B cell (primary cell): ENCODE measurements at regions not wholly inside any gene's neighbourhood (a gene's known extent, or its start where the extent isn't known, plus 50 kb on each side); places are given as distances from the start of the nearest gene placed in this dataset.

ENCODE experiments used
- ATAC-seq: fragments of 200-7000 bp; cut with Tn5 transposase; one replicate; pipeline ENCODE4 v1.10.0; 2021; ENCODE audit warnings: low read depth, mild to moderate bottlenecking, moderate number of reproducible peaks, moderate library complexity
- CTCF ChIA-PET: fragments of 350-600 bp; sonication (Branson Sonifier 250); formaldehyde crosslinking; loops from one replicate; lab custom pipeline; 2021; ENCODE audit warnings: antibody characterized with exemption, inconsistent platforms; lab: Charles Lee
- POLR2A ChIA-PET: fragments of 350-600 bp; sonication (Branson Sonifier 250); formaldehyde crosslinking; loops from one replicate; lab custom pipeline; 2021; ENCODE audit warnings: antibody characterized with exemption; lab: Charles Lee
- DNase-seq: peaks from one replicate; pipeline ENCODE4 v3.0.0; 2013
- H2AFZ ChIP-seq: 2 replicates; pipeline ENCODE4 v1.6.1; 2012; ENCODE audit warnings: mild to moderate bottlenecking, low read depth, low read length; ENCODE audit not compliant: insufficient read depth, poor library complexity, severe bottlenecking
- H3K27ac ChIP-seq, 2 donors: 1 replicate in 1 of 2; 2 replicates in 1 of 2; pipeline ENCODE4 v1.5.1; 2012 to 2013; ENCODE audit warnings: low read length in 2 of 2, mild to moderate bottlenecking in 2 of 2, moderate library complexity in 1 of 2
- H3K27me3 ChIP-seq, 4 experiments: fragments of 200-600 bp in 1 of 4; sonication (generic) in 1 of 4; replicated peaks in 1 of 4; 1 replicate in 2 of 4; 2 replicates in 2 of 4; pipeline versions ENCODE4 v1.6.1 to v1.7.0; 2013 to 2016; ENCODE audit warnings: low read length in 3 of 4, mild to moderate bottlenecking in 2 of 4, mixed read lengths in 1 of 4, moderate library complexity in 1 of 4; ENCODE audit not compliant: insufficient read depth in 4 of 4, control insufficient read depth in 3 of 4; ENCODE audit errors: control extremely low read depth in 1 of 4
- H3K36me3 ChIP-seq, 2 experiments: replicated peaks in 1 of 2; 1 replicate in 1 of 2; 2 replicates in 1 of 2; pipeline versions ENCODE4 v1.6.1 to v1.7.1; 2013; ENCODE audit warnings: low read length in 1 of 2; ENCODE audit not compliant: insufficient read depth in 2 of 2, control insufficient read depth in 1 of 2; ENCODE audit errors: control extremely low read depth in 1 of 2, extremely low read depth in 1 of 2
- H3K4me1 ChIP-seq, 2 donors: fragments of 200-600 bp in 1 of 2; sonication (generic) in 1 of 2; 1 replicate in 1 of 2; 2 replicates in 1 of 2; pipeline versions ENCODE4 v1.5.1 to v1.6.1; 2013 to 2017; ENCODE audit warnings: low read length in 2 of 2; ENCODE audit not compliant: control insufficient read depth in 2 of 2, insufficient read depth in 2 of 2
- H3K4me2 ChIP-seq: replicated peaks from 2 replicates; pipeline ENCODE3; 2012; ENCODE audit warnings: mild to moderate bottlenecking, low read depth, low read length; ENCODE audit not compliant: poor library complexity, severe bottlenecking
- H3K4me3 ChIP-seq, 5 experiments: fragments of 200-600 bp in 1 of 5; sonication (generic) in 1 of 5; 1 replicate in 3 of 5; 2 replicates in 2 of 5; pipeline versions ENCODE4 v1.5.1 to v1.7.0; 2011 to 2016; ENCODE audit warnings: low read length in 4 of 5, mild to moderate bottlenecking in 4 of 5, low read depth in 2 of 5, control low read depth in 1 of 5, moderate library complexity in 1 of 5; ENCODE audit not compliant: insufficient read depth in 1 of 5; ENCODE audit errors: control extremely low read depth in 1 of 5, extremely low read depth in 1 of 5
- H3K79me2 ChIP-seq: fragments of 200-600 bp; sonication (generic); one replicate; pipeline ENCODE4 v1.6.0; 2016; ENCODE audit warnings: low read length; ENCODE audit not compliant: control insufficient read depth, insufficient read depth
- H3K9ac ChIP-seq: fragments of 200-600 bp; sonication (generic); 2 replicates; pipeline ENCODE4 v1.6.1; 2017; ENCODE audit warnings: mild to moderate bottlenecking, low read length, moderate library complexity
- H3K9me3 ChIP-seq, 3 donors: one replicate each; pipeline versions ENCODE4 v1.6.1 to v1.7.1; 2013; ENCODE audit warnings: low read length in 2 of 3; ENCODE audit not compliant: control insufficient read depth in 2 of 3, insufficient read depth in 1 of 3; ENCODE audit errors: control extremely low read depth in 1 of 3
- H4K20me1 ChIP-seq: 2 replicates; pipeline ENCODE4 v1.6.0; 2012; ENCODE audit warnings: mild to moderate bottlenecking, low read length; ENCODE audit not compliant: insufficient read depth, control insufficient read depth, poor library complexity, severe bottlenecking
- H3K27ac Mint-ChIP-seq: one replicate; pipeline ENCODE4 v1.8.0; 2021; ENCODE audit warnings: mixed read lengths
- H3K27me3 Mint-ChIP-seq: one replicate; pipeline ENCODE4 v1.8.0; 2021; ENCODE audit warnings: mixed read lengths
- H3K4me1 Mint-ChIP-seq: one replicate; pipeline ENCODE4 v1.8.0; 2021; ENCODE audit warnings: mixed read lengths
- H3K4me3 Mint-ChIP-seq: one replicate; pipeline ENCODE4 v1.8.0; 2021; ENCODE audit warnings: mixed read lengths
- H3K9me3 Mint-ChIP-seq: one replicate; pipeline ENCODE4 v1.8.0; 2022; ENCODE audit warnings: mixed read lengths; ENCODE audit not compliant: insufficient read depth
- EZH2 ChIP-seq: IDR thresholded peaks from 2 replicates; pipeline ENCODE4 v1.6.1; 2012; ENCODE audit warnings: borderline replicate concordance, low read depth, mild to moderate bottlenecking, moderate library complexity, low read length; ENCODE audit not compliant: insufficient read depth, poor library complexity, severe bottlenecking
- WGBS: methylation state at CpG from one replicate; pipeline ENCODE4 v1.1.5; 2013; ENCODE audit warnings: missing lambda C conversion rate; ENCODE audit not compliant: insufficient coverage; 5-methylcytosine and 5-hydroxymethylcytosine counted together
- intact Hi-C: fragments of 100-400 bp; cut with micrococcal nuclease; formaldehyde crosslinking; loops from one replicate; pipeline ENCODE4 v1.10.0; 2022
- TF ChIP-seq, protein P1 (sequence below): fragments of 200-600 bp; IDR thresholded peaks from one replicate; pipeline ENCODE4 v1.8.0; 2022; ENCODE audit warnings: antibody characterized with exemption, mild to moderate bottlenecking

DNA sequence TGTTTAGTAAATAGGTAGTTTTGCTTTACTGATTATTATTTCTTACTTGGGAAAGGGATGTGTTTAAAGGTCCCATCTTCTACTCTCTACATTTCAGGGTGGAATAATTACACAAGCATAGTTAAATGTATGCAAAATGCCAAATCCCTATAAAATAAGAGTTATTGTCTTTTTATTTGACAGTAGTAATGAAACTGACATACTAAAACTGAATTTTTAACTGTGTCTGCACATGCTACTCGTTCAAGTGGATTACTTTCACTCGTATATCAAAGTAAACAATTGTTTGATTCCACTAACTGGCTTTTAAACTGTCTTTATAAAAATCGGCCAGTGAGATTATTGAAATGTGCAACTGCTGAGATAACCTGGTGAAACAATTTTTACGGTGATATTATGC, 602.9 kb upstream of the ADGRB3 start:
- Histone ChIP-seq H2AFZ (no peak overlapping the region), H3K79me2 (no peaks in the 10 kb centered on the region), H3K9me3 (peaks cover 0 to 5% (median 0%) of the 10 kb centered on the region in 3 donors), H4K20me1 (no peaks in the 10 kb centered on the region), H3K4me3 (no peak overlapping the region), H3K27me3 (no peaks in the 10 kb centered on the region), H3K27ac (no peak overlapping the region), H3K36me3 (no peaks in the 10 kb centered on the region), H3K4me2 (no peak overlapping the region), H3K4me1 (no peaks in the 10 kb centered on the region), H3K9ac (no peak overlapping the region)
- WGBS: no CpG with 5 or more reads among the region's 4 CpGs
- ChIA-PET CTCF (no interaction called here), POLR2A (no interaction called here)
- Mint-ChIP-seq H3K9me3 (peaks cover 4% of the 10 kb centered on the region), H3K27ac (no peak overlapping the region), H3K27me3 (no peaks in the 10 kb centered on the region), H3K4me3 (no peak overlapping the region), H3K4me1 (no peaks in the 10 kb centered on the region)
- DNase-seq (no peak), ATAC-seq (no peak)
- intact Hi-C loops: no loop called here
- TF ChIP-seq EZH2: no peak

DNA sequence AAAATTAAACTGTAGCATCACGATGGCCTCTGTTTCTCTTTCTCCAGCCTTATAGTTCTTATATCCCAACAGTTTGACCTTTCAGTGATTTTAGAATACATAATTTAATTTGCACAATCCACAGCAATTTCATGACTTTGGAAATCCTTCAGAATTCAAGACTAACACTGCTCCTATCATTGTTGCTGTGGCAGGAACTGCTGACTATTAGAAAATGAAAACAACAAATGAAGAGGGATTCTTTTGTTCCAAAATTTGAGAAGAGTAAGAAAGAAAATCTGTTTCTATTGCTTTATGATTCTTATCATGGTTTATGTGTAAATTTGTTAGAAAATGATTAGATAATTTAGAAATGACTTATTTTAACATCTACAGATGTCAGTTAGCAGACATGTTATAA, 604.0 kb upstream of the ADGRB3 start:
- Mint-ChIP-seq H3K9me3 (peaks cover 4% of the 10 kb centered on the region), H3K27ac (no peak overlapping the region), H3K27me3 (no peaks in the 10 kb centered on the region), H3K4me3 (no peak overlapping the region), H3K4me1 (no peaks in the 10 kb centered on the region)
- no peak overlapping the region for H2AFZ ChIP-seq
- no peak for TF ChIP-seq EZH2
- TF ChIP-seq, protein P1, sequence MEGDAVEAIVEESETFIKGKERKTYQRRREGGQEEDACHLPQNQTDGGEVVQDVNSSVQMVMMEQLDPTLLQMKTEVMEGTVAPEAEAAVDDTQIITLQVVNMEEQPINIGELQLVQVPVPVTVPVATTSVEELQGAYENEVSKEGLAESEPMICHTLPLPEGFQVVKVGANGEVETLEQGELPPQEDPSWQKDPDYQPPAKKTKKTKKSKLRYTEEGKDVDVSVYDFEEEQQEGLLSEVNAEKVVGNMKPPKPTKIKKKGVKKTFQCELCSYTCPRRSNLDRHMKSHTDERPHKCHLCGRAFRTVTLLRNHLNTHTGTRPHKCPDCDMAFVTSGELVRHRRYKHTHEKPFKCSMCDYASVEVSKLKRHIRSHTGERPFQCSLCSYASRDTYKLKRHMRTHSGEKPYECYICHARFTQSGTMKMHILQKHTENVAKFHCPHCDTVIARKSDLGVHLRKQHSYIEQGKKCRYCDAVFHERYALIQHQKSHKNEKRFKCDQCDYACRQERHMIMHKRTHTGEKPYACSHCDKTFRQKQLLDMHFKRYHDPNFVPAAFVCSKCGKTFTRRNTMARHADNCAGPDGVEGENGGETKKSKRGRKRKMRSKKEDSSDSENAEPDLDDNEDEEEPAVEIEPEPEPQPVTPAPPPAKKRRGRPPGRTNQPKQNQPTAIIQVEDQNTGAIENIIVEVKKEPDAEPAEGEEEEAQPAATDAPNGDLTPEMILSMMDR: no peak
- no peak overlapping the region for H3K4me2 ChIP-seq
- intact Hi-C loops: no loop called here
- no peaks in the 10 kb centered on the region for H3K79me2 ChIP-seq
- H3K27me3 ChIP-seq: no peaks in the 10 kb centered on the region
- no peak overlapping the region for H3K9ac ChIP-seq
- ChIA-PET POLR2A (no interaction called here), CTCF (no interaction called here)
- no peaks in the 10 kb centered on the region for H3K4me1 ChIP-seq
- H3K27ac ChIP-seq: no peak overlapping the region
- H3K4me3 ChIP-seq: no peak overlapping the region
- no CpG with 5 or more reads among the region's 1 CpG for WGBS
- no peaks in the 10 kb centered on the region for H4K20me1 ChIP-seq
- no peak for DNase-seq
- no peak for ATAC-seq
- H3K36me3 ChIP-seq: no peaks in the 10 kb centered on the region
- H3K9me3 ChIP-seq: peaks cover 0 to 5% (median 0%) of the 10 kb centered on the region in 3 donors
